BLaER1 treated with 17β-estradiol and CSF1 and Interleukin-3, amounts not matched to agents 10 nM and 100 nM (cell line): ENCODE measurements at regions not wholly inside any gene's neighbourhood (a gene's known extent, or its start where the extent isn't known, plus 50 kb on each side); places are given as distances from the start of the nearest gene placed in this dataset.

ENCODE experiments used
- H3K27ac ChIP-seq, 11 experiments: shearing (Covaris generic); formaldehyde crosslinking; 2 replicates each; pipeline ENCODE4 v1.8.1; 2022
- H3K27me3 ChIP-seq, 11 experiments: shearing (Covaris generic); formaldehyde crosslinking; 2 replicates each; pipeline ENCODE4 v1.8.1; 2022
- H3K36me3 ChIP-seq, 11 experiments: shearing (Covaris generic); formaldehyde crosslinking; 2 replicates each; pipeline ENCODE4 v1.8.1; 2022
- H3K4me1 ChIP-seq, 10 experiments: shearing (Covaris generic); formaldehyde crosslinking; 2 replicates each; pipeline ENCODE4 v1.8.1; 2022
- H3K4me2 ChIP-seq, 11 experiments: shearing (Covaris generic); formaldehyde crosslinking; 2 replicates each; pipeline ENCODE4 v1.8.1; 2022
- H3K4me3 ChIP-seq, 10 experiments: shearing (Covaris generic); formaldehyde crosslinking; 2 replicates each; pipeline ENCODE4 v1.8.1; 2022
- H3K9ac ChIP-seq, 11 experiments: shearing (Covaris generic); formaldehyde crosslinking; 2 replicates each; pipeline ENCODE4 v1.8.1; 2022
- H3K9me3 ChIP-seq, 11 experiments: shearing (Covaris generic); formaldehyde crosslinking; replicated peaks in 1 of 11; 2 replicates each; pipeline ENCODE4 v1.8.1; 2022
- H4K20me1 ChIP-seq, 11 experiments: shearing (Covaris generic); formaldehyde crosslinking; 2 replicates each; pipeline ENCODE4 v1.8.1; 2022
- Cebpa-rat ChIP-seq, 11 experiments: shearing (Covaris generic); IDR thresholded peaks; 2 replicates each; pipeline ENCODE4 v1.8.1; 2022

DNA sequence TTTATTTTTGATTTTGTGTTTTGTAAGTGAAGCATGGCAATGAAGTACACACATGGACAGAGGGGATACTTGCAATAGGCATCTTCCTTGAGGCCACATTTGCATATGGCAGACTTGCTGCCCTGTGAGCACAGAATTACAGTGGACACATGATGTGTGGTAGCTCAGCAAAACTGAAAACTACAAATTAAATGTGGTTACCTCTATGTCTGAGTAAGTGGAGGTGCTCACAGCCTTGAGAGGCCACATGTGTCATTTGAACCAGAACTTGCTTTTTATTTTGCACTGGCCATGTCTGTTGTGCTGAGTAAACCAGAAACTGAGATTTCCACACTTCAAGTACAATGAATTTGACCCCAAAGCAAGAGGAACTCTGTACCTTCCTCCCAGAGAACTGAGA is 998.5 kb upstream of the NXPH2 start:
- H3K4me1 ChIP-seq: no peaks in the 10 kb centered on the region
- no peak overlapping the region for H3K4me2 ChIP-seq
- H3K9me3 ChIP-seq: no peaks in the 10 kb centered on the region
- TF ChIP-seq Cebpa-rat (IDR thresholded peaks at IDR 0.05): no peak
- no peak overlapping the region for H3K9ac ChIP-seq
- H3K36me3 ChIP-seq: no peaks in the 10 kb centered on the region
- H3K4me3 ChIP-seq: no peak overlapping the region
- H3K27ac ChIP-seq: no peak overlapping the region
- no peaks in the 10 kb centered on the region for H3K27me3 ChIP-seq
- H4K20me1 ChIP-seq: no peaks in the 10 kb centered on the region

DNA sequence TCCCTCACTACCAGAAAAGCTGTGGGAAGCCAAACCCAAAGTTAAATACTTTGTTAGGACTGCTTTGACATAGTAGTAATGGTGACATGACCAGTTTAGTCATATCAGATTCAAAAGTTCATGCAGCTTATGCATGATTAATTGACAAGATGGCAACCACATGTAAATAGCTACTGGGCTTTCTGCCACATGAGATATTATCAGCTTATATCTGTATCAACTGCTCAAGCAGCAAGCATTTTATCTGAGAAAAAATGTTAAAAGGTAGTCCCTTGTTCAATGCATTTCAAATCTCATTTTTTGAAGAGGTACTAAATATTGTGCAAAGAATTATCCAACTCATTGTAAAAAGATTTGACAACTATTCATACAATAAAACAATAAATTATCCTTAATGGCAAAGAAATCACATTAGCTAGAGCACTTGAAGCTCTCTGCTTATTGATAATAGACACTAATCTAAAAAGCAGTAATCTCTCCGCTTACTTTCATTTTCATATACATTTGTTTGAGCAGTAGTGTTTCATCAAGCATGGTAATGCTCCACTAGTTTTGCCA is 993.6 kb upstream of the NXPH2 start:
- no peak overlapping the region for H3K4me2 ChIP-seq
- H4K20me1 ChIP-seq: no peaks in the 10 kb centered on the region
- H3K4me3 ChIP-seq: no peak overlapping the region
- H3K36me3 ChIP-seq: no peaks in the 10 kb centered on the region
- peaks cover 0 to 3% (median 0%) of the 10 kb centered on the region in 11 experiments; a peak in 1 of 22 replicates for H3K9me3 ChIP-seq
- H3K27ac ChIP-seq: no peak overlapping the region
- TF ChIP-seq Cebpa-rat (IDR thresholded peaks at IDR 0.05): no peak
- H3K9ac ChIP-seq: no peak overlapping the region
- H3K27me3 ChIP-seq: no peaks in the 10 kb centered on the region
- H3K4me1 ChIP-seq: no peaks in the 10 kb centered on the region

DNA sequence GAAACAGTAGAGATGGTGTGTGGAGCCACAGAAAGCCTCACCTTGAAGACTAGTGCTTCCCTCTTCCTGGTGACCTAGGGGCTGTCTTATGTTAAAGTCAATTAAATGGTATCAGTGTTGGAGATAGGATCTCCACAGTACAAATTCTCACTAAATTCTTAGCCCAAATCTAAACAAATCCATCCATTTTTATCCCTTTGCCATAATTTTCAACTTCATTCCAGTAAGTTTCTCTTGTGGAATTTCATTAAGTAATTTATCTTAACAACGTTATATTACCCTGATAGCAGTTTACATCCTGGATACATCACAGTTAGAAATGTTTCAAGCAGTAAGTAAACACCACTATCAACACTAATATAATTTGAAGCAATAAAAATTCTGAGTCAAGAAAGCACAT is 989.4 kb upstream of the NXPH2 start:
- no peak overlapping the region for H3K9ac ChIP-seq
- peaks cover 0 to 8% (median 0%) of the 10 kb centered on the region in 10 experiments; a peak in 5 of 20 replicates for H3K4me1 ChIP-seq
- H3K27ac ChIP-seq: no peak overlapping the region
- H3K9me3 ChIP-seq: peaks cover 0 to 3% (median 0%) of the 10 kb centered on the region in 11 experiments; a peak in 1 of 22 replicates
- H3K4me3 ChIP-seq: no peak overlapping the region
- H3K27me3 ChIP-seq: no peaks in the 10 kb centered on the region
- H3K36me3 ChIP-seq: no peaks in the 10 kb centered on the region
- H3K4me2 ChIP-seq: no peak overlapping the region
- no peaks in the 10 kb centered on the region for H4K20me1 ChIP-seq
- TF ChIP-seq Cebpa-rat (IDR thresholded peaks at IDR 0.05): no peak

DNA sequence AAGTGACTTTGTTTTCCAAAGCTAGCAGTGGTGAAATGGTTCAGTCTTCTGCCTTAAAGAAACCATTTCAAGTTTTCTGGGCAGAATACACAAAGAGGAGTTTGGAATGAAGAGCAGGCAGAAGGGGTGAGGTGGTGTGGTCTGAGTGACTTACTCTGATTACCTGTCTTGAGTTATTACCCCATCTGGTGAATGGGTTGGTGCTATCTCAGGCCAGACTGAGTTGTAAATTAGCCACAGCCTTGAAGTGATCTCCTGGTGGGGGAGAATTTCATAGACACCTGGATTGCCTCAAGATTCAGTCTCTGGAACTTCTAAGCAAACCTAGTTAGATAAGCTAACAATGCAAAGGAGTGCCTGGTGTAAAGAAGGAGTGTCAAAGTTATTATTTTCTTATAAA is 983.5 kb upstream of the NXPH2 start:
- no peak for TF ChIP-seq Cebpa-rat (IDR thresholded peaks at IDR 0.05)
- Histone ChIP-seq H4K20me1 (no peaks in the 10 kb centered on the region), H3K4me3 (no peak overlapping the region), H3K4me1 (peaks cover 0 to 8% (median 0%) of the 10 kb centered on the region in 10 experiments; a peak in 5 of 20 replicates), H3K27ac (no peak overlapping the region), H3K4me2 (no peak overlapping the region), H3K36me3 (no peaks in the 10 kb centered on the region), H3K9ac (no peak overlapping the region), H3K27me3 (no peaks in the 10 kb centered on the region), H3K9me3 (no peaks in the 10 kb centered on the region)

DNA sequence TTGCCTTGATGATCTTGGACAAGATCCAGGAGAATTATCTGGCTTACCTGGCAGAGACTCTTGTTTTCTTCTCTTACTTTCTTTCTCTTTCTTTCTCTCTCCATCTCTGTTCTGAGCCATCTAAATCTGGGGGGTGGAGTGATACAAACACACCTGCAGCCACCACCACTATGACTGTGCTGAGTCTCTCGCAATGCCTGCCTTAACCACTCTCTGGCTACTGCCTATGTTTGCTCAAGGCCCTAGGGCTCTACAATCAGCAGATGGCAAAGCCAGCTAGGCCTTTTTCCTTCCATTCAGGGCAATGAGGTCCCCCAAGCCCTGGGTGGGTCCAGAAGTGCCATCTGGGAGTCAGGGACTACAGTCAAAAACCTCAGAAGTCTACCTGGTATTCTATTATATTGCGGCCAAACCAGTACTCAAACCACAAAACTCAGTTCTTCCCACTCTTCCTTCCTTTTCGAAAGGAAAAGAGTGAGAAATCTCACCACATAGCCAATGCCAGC is 978.9 kb upstream of the NXPH2 start:
- Histone ChIP-seq H3K36me3 (no peaks in the 10 kb centered on the region), H3K4me3 (no peak overlapping the region), H3K27me3 (no peaks in the 10 kb centered on the region), H3K4me1 (no peaks in the 10 kb centered on the region), H3K27ac (no peak overlapping the region), H3K4me2 (0 out of 22 replicates have a peak overlapping the region, but pooled peaks of 1 of the 11 experiments have one; percentile 10), H3K9ac (no peak overlapping the region), H3K9me3 (peaks cover 7 to 23% (median 11%) of the 10 kb centered on the region in 11 experiments; a peak in 21 of 22 replicates), H4K20me1 (no peaks in the 10 kb centered on the region)
- no peak for TF ChIP-seq Cebpa-rat (IDR thresholded peaks at IDR 0.05)

DNA sequence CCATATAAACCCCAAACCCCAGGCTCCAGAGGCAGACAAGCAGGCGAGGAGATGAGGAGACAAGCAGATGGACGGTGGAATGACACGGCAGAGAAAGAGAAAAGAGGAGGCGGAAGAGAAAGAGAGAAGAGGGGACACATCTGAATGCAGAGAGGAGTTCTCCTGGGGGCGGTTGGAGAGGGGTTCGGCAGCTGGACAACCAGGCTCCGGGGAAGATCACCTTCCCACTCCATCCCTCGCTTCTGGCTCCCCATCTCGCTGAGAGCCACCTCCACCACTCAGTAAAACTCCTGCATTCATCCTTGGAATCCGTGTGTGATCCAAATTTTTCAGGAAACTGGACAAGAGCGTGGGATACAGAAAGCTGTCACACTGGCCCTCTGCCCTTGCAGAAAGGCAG is 966.7 kb upstream of the NXPH2 start:
- H3K9me3 ChIP-seq: peaks cover 0 to 13% (median 6%) of the 10 kb centered on the region in 11 experiments; a peak in 5 of 22 replicates
- H3K27ac ChIP-seq: no peak overlapping the region
- no peaks in the 10 kb centered on the region for H3K27me3 ChIP-seq
- H3K36me3 ChIP-seq: no peaks in the 10 kb centered on the region
- H3K9ac ChIP-seq: no peak overlapping the region
- H4K20me1 ChIP-seq: no peaks in the 10 kb centered on the region
- no peaks in the 10 kb centered on the region for H3K4me1 ChIP-seq
- no peak overlapping the region for H3K4me2 ChIP-seq
- H3K4me3 ChIP-seq: no peak overlapping the region
- no peak for TF ChIP-seq Cebpa-rat (IDR thresholded peaks at IDR 0.05)

DNA sequence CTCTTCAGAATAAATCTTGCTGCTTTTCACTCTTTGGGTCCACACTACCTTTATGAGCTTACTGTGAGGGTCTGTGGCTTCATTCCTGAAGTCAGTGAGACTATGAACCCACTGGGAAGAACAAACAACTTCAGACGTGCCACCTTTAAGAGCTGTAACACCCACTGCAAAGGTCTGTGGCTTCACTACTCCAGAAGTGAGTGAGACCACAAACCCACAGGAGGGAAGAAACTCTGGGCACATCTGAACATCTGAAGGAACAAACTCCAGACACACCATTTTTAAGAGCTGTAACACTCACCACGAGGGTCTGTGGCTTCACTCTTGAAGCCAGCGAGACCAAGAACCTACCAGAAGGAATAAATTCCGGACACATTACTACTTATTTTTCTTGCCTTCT is 964.1 kb upstream of the NXPH2 start:
- H3K9me3 ChIP-seq: peaks cover 0 to 9% (median 5%) of the 10 kb centered on the region in 11 experiments; a peak in 3 of 22 replicates
- no peak overlapping the region for H3K4me3 ChIP-seq
- TF ChIP-seq Cebpa-rat (IDR thresholded peaks at IDR 0.05): no peak
- no peaks in the 10 kb centered on the region for H4K20me1 ChIP-seq
- no peak overlapping the region for H3K27ac ChIP-seq
- no peak overlapping the region for H3K4me2 ChIP-seq
- H3K27me3 ChIP-seq: no peaks in the 10 kb centered on the region
- no peaks in the 10 kb centered on the region for H3K4me1 ChIP-seq
- H3K36me3 ChIP-seq: no peaks in the 10 kb centered on the region
- H3K9ac ChIP-seq: no peak overlapping the region

DNA sequence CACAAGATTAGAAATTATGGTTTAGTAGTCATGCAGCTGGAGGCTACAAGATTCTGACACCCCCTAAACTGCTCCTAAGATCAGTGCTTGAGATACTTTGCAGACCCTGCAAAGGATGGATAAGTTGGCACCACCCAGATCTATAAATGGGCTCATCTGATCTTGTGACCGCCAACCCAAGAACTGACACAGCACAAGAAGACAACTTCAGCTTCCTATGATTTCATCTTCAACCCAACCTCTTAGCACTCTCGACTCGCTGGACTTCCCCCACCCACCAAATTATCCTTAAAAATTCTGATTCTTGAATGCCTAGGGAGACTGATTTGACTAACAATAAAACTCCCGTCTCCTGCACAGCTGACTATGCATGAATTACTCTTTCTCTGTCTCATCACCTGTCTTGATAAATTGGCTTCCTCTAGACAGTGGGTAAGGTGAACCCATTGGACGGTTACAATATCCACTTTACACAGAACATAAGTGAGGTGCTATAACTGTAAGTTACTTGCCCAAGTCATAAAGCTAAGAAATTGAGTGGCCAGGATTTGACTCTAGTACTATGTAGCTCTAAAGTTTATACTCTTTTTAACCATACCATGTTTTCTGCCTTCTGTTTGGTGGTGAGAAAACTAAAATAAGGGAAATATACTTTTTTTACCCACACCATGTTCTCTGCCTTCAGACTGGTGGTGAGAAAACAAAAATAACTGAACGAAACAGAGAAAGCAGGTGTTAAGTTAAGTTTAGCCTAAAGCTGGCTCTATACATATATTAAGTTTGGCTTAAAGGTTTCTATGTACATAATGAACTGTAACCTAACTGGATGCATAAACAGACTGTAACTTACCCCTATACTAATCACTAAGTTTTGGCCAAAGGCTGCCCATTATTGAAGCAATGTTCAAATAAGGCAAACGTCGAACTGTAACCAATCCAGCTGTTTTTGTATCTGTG is 962.3 kb upstream of the NXPH2 start:
- Histone ChIP-seq H3K9ac (no peak overlapping the region), H3K9me3 (peaks cover 0 to 9% (median 5%) of the 10 kb centered on the region in 11 experiments; a peak in 3 of 22 replicates), H3K27ac (no peak overlapping the region)

DNA sequence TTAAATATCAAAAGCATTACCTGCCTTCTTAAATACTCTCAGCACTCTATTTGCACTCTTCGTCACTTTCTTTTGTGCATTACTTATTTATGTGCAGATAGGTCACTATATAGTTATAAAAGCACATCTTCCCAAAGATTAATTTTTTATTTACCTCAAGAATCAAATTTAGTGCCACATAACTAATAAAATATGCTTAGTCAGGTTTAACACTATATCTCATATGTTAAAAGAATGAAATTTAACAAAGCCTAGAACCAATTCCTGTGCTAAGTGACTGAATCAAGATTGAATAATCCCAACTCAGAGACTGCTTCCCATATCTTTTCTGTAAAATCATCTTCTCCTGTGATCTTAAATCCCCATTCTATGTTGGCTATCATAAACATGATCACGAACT is 957.5 kb upstream of the NXPH2 start:
- Histone ChIP-seq H3K27me3 (no peaks in the 10 kb centered on the region), H4K20me1 (no peaks in the 10 kb centered on the region), H3K4me1 (no peaks in the 10 kb centered on the region), H3K27ac (no peak overlapping the region), H3K9me3 (no peaks in the 10 kb centered on the region), H3K9ac (no peak overlapping the region), H3K4me3 (no peak overlapping the region), H3K36me3 (no peaks in the 10 kb centered on the region), H3K4me2 (no peak overlapping the region)
- no peak for TF ChIP-seq Cebpa-rat (IDR thresholded peaks at IDR 0.05)

More for the DNA sequence above, 962.3 kb upstream of the NXPH2 start:
- TF ChIP-seq Cebpa-rat (IDR thresholded peaks at IDR 0.05): no peak
- Histone ChIP-seq H4K20me1 (no peaks in the 10 kb centered on the region), H3K4me2 (no peak overlapping the region), H3K4me3 (no peak overlapping the region), H3K27me3 (no peaks in the 10 kb centered on the region), H3K4me1 (no peaks in the 10 kb centered on the region), H3K36me3 (no peaks in the 10 kb centered on the region)
